Cardiac fibroblast (primary cell): ENCODE measurements at regions not wholly inside any gene's neighbourhood (a gene's known extent, or its start where the extent isn't known, plus 50 kb on each side); places are given as distances from the start of the nearest gene placed in this dataset.

ENCODE experiments used
- DNase-seq, 2 donors: peaks; one replicate each; pipeline versions ENCODE4 v3.0.0 to v3.0.0-alpha.2; 2010; ENCODE audit warnings: low read depth in 2 of 2
- H3K4me3 ChIP-seq, 2 donors: replicated peaks in 1 of 2; 1 replicate in 1 of 2; 2 replicates in 1 of 2; pipeline ENCODE4 v1.5.1; 2011; ENCODE audit warnings: low read depth in 2 of 2, low read length in 2 of 2, mild to moderate bottlenecking in 2 of 2, moderate library complexity in 1 of 2
- TF ChIP-seq, protein P1 (sequence below): IDR thresholded peaks from one replicate; pipeline ENCODE4 v1.5.1; 2011; ENCODE audit warnings: low read depth, mild to moderate bottlenecking, low read length, inconsistent platforms

DNA sequence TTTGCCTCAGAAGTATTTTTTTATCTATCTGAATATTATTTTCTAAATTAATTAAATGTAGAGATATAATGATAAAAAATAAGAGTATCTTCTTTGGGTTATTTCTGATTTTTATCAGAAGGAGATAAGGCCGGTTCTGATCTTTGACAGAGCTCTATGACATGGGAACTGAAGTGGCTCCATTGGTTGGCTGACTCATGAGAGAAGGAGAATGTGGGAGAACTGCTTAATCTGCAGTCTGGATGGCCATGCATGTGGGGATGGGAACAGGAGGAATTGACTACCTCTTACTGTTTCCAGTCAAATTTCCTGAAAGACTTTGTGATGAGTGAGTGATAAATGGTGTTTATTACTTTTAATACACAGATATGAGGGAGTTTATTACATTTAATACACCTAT, 155.8 kb upstream of the ATP2B1 start:
- DNase-seq, result no peak
- no peak overlapping the region for H3K4me3 ChIP-seq
- TF ChIP-seq, protein P1, sequence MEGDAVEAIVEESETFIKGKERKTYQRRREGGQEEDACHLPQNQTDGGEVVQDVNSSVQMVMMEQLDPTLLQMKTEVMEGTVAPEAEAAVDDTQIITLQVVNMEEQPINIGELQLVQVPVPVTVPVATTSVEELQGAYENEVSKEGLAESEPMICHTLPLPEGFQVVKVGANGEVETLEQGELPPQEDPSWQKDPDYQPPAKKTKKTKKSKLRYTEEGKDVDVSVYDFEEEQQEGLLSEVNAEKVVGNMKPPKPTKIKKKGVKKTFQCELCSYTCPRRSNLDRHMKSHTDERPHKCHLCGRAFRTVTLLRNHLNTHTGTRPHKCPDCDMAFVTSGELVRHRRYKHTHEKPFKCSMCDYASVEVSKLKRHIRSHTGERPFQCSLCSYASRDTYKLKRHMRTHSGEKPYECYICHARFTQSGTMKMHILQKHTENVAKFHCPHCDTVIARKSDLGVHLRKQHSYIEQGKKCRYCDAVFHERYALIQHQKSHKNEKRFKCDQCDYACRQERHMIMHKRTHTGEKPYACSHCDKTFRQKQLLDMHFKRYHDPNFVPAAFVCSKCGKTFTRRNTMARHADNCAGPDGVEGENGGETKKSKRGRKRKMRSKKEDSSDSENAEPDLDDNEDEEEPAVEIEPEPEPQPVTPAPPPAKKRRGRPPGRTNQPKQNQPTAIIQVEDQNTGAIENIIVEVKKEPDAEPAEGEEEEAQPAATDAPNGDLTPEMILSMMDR, result no peak

DNA sequence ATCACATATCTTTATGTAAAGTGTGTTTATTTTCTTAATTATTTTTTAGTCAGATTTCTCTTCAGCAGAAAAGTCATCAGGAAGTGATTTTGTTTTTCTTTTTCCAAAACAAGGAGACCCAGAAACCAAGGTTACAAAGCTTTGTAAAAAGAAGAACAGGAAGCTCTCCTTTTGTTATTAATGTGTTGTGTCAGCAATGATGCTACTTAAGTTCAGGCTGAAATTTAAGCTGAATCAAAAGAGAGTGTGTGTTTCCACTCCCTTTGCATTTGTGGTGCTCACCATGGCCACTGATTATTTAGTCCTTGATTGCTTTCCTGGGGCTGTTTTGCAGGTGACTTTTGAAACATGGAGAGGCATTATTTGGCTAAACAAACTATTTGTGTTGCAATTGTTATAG, 155.3 kb upstream of the ATP2B1 start:
- peak in 1 of 2 donors; percentile 28 for DNase-seq
- no peak overlapping the region for H3K4me3 ChIP-seq
- TF ChIP-seq, protein P1, result no peak

DNA sequence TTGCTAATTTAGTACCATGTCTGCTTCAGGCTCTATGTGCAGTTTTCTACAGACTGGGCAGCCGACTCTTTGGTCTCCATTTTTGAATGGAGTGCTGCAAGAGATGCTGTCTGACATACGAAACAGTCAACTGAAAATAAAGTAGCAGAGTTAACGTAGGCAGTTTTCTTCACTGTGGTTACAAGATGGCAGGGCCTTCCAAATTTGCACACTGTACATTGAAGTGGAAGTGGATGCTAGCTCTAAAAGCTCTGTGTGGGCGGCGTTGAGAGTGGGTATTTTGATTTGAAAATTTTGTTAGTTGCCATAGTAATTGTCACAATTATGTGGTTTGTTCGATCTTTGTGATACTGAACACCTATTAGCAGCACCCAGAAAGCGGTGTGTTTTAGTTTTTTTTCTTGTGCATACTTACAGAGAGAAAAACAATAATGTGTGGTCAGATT, 154.9 kb upstream of the ATP2B1 start:
- no peak overlapping the region for H3K4me3 ChIP-seq
- TF ChIP-seq, protein P1, result no peak
- no peak for DNase-seq

DNA sequence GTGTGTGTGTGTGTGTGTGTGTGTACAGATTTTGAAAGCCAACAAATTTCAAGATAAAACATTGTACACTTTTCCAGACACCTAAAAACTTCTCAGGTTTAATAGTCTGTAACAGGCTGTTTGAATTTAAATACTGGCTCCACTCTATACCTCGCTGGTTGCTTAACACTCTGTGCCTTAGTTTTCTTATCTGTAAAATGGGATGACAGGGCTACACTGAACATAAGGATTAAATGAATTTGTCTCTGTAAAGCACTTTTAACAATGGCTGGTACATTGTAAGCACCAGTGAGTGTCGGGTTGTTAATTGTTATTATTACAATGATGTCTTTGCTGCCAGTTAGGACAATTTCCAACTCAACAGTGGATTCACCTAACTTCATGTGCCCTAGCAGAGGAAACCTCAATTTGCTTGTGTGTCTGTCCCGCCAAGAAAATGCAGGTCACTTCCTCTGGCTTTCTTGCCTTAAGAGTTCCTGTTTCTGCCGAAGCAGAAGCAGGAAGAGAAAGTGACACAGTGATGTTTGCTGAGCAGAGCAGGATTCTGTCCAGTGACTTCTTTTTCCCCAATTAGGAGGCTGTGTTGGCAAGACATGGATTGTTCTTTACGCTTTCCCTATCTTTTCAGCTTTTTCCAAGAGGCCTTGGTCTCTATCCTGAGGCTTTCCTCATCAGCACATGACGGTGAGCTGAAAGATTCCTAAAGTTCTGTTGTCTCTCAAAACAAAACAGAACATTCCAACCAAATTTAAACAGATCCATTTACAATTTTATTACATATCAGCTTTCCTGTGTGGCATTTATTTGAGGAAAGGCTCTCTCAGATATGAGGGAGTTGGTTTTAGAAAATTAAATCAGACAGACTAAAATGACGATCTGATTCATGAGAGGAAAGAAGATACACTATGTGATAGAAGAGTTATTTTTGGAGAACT, 154.1 kb upstream of the ATP2B1 start:
- DNase-seq, result peak; percentile 11 to 35
- TF ChIP-seq, protein P1, result no peak
- no peak overlapping the region for H3K4me3 ChIP-seq

DNA sequence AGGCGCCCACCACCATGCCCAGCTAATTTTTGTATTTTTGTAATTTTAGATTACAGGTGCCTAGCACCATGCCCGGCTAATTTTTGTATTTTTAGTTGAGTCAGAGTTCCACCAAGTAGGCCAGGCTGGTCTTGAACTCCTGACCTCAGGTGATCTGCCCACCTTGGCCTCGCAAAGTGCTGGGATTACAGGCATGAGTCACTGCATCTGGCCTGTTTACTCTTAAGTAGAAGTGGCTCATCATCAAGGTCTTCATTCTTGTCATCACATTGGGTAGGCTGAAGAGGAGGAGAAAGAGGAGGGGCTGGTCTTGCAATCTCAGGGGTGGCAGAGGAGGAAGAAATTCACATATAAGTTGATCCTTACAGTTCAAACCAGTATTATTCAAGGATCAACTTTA, 152.4 kb upstream of the ATP2B1 start:
- DNase-seq, result no peak
- TF ChIP-seq, protein P1, result no peak
- H3K4me3 ChIP-seq, result no peak overlapping the region

DNA sequence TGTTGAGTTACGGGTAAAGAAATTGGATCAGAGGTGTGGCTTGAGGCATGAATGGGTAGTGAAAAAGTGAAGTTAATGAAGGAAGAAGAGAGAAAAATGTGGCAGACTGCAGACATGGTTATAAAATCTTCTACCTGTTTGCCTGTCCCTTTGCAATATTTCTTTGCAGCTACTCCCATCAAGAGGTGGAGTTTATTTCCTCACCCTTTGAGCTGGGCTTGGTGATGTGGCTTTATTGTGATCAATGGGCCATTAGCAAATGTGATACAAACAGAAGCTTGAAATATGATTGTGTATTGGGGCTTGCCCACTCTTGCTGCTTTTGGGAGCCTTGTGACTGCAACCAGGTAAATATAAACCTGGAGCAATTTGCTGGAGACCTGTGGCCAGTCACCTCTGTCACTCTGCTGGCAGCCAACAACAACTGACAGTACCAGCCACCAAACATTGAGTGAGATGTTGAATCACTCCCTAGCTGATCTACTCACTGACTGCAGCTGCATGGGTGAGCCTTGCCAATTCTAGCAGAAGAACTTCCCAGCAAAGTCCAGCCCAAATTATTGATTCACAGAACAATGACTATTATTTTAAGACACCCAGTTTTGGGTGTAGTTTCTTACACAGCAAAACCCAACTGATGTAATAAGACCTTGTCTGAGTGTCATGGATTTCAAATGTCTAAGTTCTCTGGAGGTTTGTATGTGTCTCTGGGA, 151.0 kb upstream of the ATP2B1 start:
- TF ChIP-seq, protein P1, result no peak
- H3K4me3 ChIP-seq, result no peak overlapping the region
- peak in 1 of 2 donors; percentile 43 for DNase-seq
